ENCODE measurements at regions not wholly inside any gene's neighbourhood (a gene's known extent, or its start where the extent isn't known, plus 50 kb on each side); places are given as distances from the start of the nearest gene placed in this dataset.

- TF ChIP-seq CTCF (optimal IDR thresholded peaks at IDR 0.05 in 1 of 3, IDR thresholded peaks at IDR 0.05 in 1 of 3, conservative IDR thresholded peaks at IDR 0.05 in 1 of 3; ENCODE audit: extremely low read depth in 1 of 3, insufficient read depth in 2 of 3, low read length in 3 of 3) (no peak), EZH2 (IDR thresholded peaks at IDR 0.05; ENCODE audit: low read length) (no peak)
These were observed 97.5 kb upstream of the CXCR4 start for GRCh38 chr2:136215449-136215848.

Data from keratinocyte (primary cell).